Esophagus squamous epithelium (tissue), 4 donors: ENCODE measurements at regions not wholly inside any gene's neighbourhood (a gene's known extent, or its start where the extent isn't known, plus 50 kb on each side); places are given as distances from the start of the nearest gene placed in this dataset.

Source experiments
- CTCF ChIP-seq, 6 experiments: fragments of 450-650 bp in 4 of 6; fragments of 200-600 bp in 2 of 6; sonication (generic) in 2 of 6; IDR thresholded peaks; one replicate each; pipeline ENCODE4 v1.5.1; 2016 to 2019; ENCODE audit warnings: antibody characterized with exemption in 6 of 6, mild to moderate bottlenecking in 4 of 6, moderate library complexity in 4 of 6
- POLR2A ChIP-seq, 4 donors: fragments of 450-650 bp; IDR thresholded peaks; one replicate each; pipeline ENCODE4 v1.6.1; 2017; ENCODE audit warnings: antibody characterized with exemption in 4 of 4, mild to moderate bottlenecking in 4 of 4, moderate library complexity in 3 of 4

DNA sequence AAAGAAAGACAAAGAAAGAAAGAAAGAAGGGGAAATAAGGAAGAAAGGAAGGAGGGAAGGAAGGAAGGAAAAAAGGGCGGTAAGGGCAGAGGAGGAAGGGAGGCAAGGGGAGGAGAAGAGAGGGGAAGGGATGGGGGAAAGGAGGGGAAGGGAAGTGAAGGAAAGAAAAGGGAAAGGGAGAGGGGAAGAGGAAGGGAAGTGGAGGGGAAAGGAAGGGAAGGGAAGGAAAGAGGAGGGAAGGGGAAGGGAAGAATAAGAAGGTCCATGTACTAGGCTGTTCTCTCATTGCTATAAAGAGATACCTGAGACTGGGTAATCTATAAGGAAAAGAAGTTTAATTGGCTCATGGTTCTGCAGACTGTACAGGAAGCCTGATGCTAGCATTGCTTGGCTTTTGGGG, 217.1 kb downstream of the ENC1 start:
- TF ChIP-seq CTCF (IDR thresholded peaks at IDR 0.05) (no peak), POLR2A (IDR thresholded peaks at IDR 0.05) (no peak)
